Vagina (tissue), 2 donors: ENCODE measurements at regions not wholly inside any gene's neighbourhood (a gene's known extent, or its start where the extent isn't known, plus 50 kb on each side); places are given as distances from the start of the nearest gene placed in this dataset.

Source experiments
- POLR2A ChIP-seq, 2 donors: fragments of 450-650 bp; IDR thresholded peaks; one replicate each; pipeline ENCODE4 v1.6.1; 2017; ENCODE audit warnings: antibody characterized with exemption in 2 of 2, mild to moderate bottlenecking in 2 of 2, moderate library complexity in 2 of 2
- POLR2AphosphoS5 ChIP-seq, 2 donors: sonication (generic); formaldehyde crosslinking; IDR thresholded peaks; one replicate each; pipeline ENCODE4 v1.9.0; 2017; ENCODE audit warnings: antibody characterized with exemption in 2 of 2, mild to moderate bottlenecking in 2 of 2, low read depth in 1 of 2; ENCODE audit not compliant: insufficient read depth in 1 of 2
- TF ChIP-seq, protein P1 (sequence below), 3 experiments: fragments of 450-650 bp in 2 of 3; fragments of 200-600 bp in 1 of 3; sonication (generic) in 1 of 3; IDR thresholded peaks; one replicate each; pipeline ENCODE4 v1.5.1; 2017 to 2019; ENCODE audit warnings: antibody characterized with exemption in 3 of 3, mild to moderate bottlenecking in 2 of 3, moderate library complexity in 2 of 3

DNA sequence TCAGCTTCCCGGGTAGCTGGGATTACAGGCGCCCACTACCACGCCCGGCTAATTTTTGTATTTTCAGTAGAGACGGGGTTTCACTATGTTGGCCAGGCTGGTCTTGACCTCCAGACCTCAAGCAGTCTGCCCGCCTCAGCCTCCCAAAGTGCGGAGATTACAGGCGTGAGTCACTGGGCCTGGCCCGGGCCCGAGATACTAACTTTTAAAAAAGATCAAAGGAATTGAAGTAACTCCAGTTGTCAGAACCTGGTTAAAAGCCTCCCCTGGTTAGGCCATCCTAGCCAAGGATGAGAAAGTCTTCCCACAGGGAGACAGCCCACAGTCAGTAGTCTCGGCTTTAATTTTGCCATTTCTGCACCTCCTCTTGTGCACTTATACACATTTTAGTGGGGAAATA lies 212.3 kb upstream of the MCTP2 start:
- TF ChIP-seq, protein P1, sequence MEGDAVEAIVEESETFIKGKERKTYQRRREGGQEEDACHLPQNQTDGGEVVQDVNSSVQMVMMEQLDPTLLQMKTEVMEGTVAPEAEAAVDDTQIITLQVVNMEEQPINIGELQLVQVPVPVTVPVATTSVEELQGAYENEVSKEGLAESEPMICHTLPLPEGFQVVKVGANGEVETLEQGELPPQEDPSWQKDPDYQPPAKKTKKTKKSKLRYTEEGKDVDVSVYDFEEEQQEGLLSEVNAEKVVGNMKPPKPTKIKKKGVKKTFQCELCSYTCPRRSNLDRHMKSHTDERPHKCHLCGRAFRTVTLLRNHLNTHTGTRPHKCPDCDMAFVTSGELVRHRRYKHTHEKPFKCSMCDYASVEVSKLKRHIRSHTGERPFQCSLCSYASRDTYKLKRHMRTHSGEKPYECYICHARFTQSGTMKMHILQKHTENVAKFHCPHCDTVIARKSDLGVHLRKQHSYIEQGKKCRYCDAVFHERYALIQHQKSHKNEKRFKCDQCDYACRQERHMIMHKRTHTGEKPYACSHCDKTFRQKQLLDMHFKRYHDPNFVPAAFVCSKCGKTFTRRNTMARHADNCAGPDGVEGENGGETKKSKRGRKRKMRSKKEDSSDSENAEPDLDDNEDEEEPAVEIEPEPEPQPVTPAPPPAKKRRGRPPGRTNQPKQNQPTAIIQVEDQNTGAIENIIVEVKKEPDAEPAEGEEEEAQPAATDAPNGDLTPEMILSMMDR (IDR thresholded peaks at IDR 0.05): no peak
- TF ChIP-seq POLR2A (IDR thresholded peaks at IDR 0.05) (no peak), POLR2AphosphoS5 (IDR thresholded peaks at IDR 0.05; ENCODE audit: insufficient read depth in 1 of 2, low read depth in 1 of 2) (no peak)
